GM23248 (cell line): ENCODE measurements at regions not wholly inside any gene's neighbourhood (a gene's known extent, or its start where the extent isn't known, plus 50 kb on each side); places are given as distances from the start of the nearest gene placed in this dataset.

ENCODE experiments used
- DNase-seq: peaks from one replicate; pipeline ENCODE4 v3.0.0-alpha.2; 2015
- H2AFZ ChIP-seq: fragments of 200-600 bp; sonication (generic); 2 replicates; pipeline ENCODE4 v1.6.1; 2016; ENCODE audit warnings: antibody characterized with exemption
- H3F3A ChIP-seq: fragments of 200-600 bp; sonication (generic); 2 replicates; pipeline ENCODE4 v1.6.1; 2016; ENCODE audit warnings: mild to moderate bottlenecking, antibody characterized with exemption, mixed run types; ENCODE audit not compliant: insufficient read depth
- H3K27ac ChIP-seq: fragments of 200-600 bp; sonication (generic); 2 replicates; pipeline ENCODE4 v1.5.1; 2016; ENCODE audit warnings: mild to moderate bottlenecking
- H3K27me3 ChIP-seq: fragments of 200-600 bp; sonication (generic); replicated peaks from 2 replicates; pipeline ENCODE4 v1.6.1; 2016; ENCODE audit warnings: mild to moderate bottlenecking; ENCODE audit not compliant: insufficient read depth
- H3K36me3 ChIP-seq: fragments of 200-600 bp; sonication (generic); 2 replicates; pipeline ENCODE4 v1.6.1; 2016; ENCODE audit warnings: low read depth, mild to moderate bottlenecking
- H3K4me1 ChIP-seq: fragments of 200-600 bp; sonication (generic); 2 replicates; pipeline ENCODE4 v1.6.1; 2016; ENCODE audit warnings: mild to moderate bottlenecking; ENCODE audit not compliant: insufficient read depth
- H3K4me2 ChIP-seq: fragments of 200-600 bp; sonication (generic); one replicate; pipeline ENCODE4 v1.6.1; 2016; ENCODE audit warnings: mild to moderate bottlenecking; ENCODE audit not compliant: unreplicated experiment
- H3K4me3 ChIP-seq: fragments of 200-600 bp; sonication (generic); 2 replicates; pipeline ENCODE4 v1.5.1; 2016; ENCODE audit warnings: mild to moderate bottlenecking
- H3K79me2 ChIP-seq: fragments of 200-600 bp; sonication (generic); 2 replicates; pipeline ENCODE4 v1.6.1; 2016; ENCODE audit warnings: mild to moderate bottlenecking; ENCODE audit not compliant: insufficient read depth
- H3K9ac ChIP-seq: fragments of 200-600 bp; sonication (generic); 2 replicates; pipeline ENCODE4 v1.6.1; 2016; ENCODE audit warnings: mild to moderate bottlenecking
- H3K9me2 ChIP-seq: fragments of 200-600 bp; sonication (generic); 2 replicates; pipeline ENCODE4 v1.6.1; 2016; ENCODE audit warnings: mixed run types, mild to moderate bottlenecking, moderate library complexity; ENCODE audit not compliant: insufficient read depth
- H3K9me3 ChIP-seq: fragments of 200-600 bp; sonication (generic); one replicate; pipeline ENCODE4 v1.6.1; 2017; ENCODE audit warnings: low read depth
- H4K20me1 ChIP-seq: fragments of 200-600 bp; sonication (generic); 2 replicates; pipeline ENCODE4 v1.6.0; 2016; ENCODE audit not compliant: insufficient read depth
- EZH2 ChIP-seq: fragments of 200-600 bp; sonication (generic); IDR thresholded peaks from 2 replicates; pipeline ENCODE4 v1.6.1; 2018; ENCODE audit warnings: antibody characterized with exemption, mild to moderate bottlenecking; ENCODE audit not compliant: insufficient read depth, poor library complexity, severe bottlenecking
- EZH2phosphoT487 ChIP-seq: fragments of 200-600 bp; sonication (generic); IDR thresholded peaks from 2 replicates; pipeline ENCODE4 v1.6.1; 2018; ENCODE audit warnings: antibody characterized with exemption, moderate library complexity, mild to moderate bottlenecking, low read depth; ENCODE audit not compliant: insufficient read depth
- WGBS, 2 experiments: methylation state at CpG; one replicate each; pipeline ENCODE4 v1.1.6; 2015 to 2017; ENCODE audit warnings: low lambda C conversion rate in 2 of 2, low coverage in 1 of 2; ENCODE audit errors: missing lambda C conversion rate in 2 of 2; 5-methylcytosine and 5-hydroxymethylcytosine counted together
- in situ Hi-C: fragments of 300-500 bp; cut with MboI; formaldehyde crosslinking; loops from 2 replicates; pipeline ENCODE4 v1.15.0; 2020

- Histone ChIP-seq H3F3A (no peaks in the 10 kb centered on the region), H3K79me2 (no peaks in the 10 kb centered on the region), H4K20me1 (no peaks in the 10 kb centered on the region), H3K4me3 (no peak overlapping the region), H3K9me3 (no peaks in the 10 kb centered on the region), H3K36me3 (no peaks in the 10 kb centered on the region), H3K27me3 (no peaks in the 10 kb centered on the region), H3K27ac (no peak overlapping the region), H3K9ac (no peak overlapping the region), H3K4me1 (no peaks in the 10 kb centered on the region), H3K9me2 (no peaks in the 10 kb centered on the region), H2AFZ (no peak overlapping the region), H3K4me2 (no peak overlapping the region)
- TF ChIP-seq EZH2phosphoT487 (no peak), EZH2 (no peak)
- no peak for DNase-seq
- in situ Hi-C loops: no loop called here
Measured at GRCh38 chr3:153679714-153680113, 441.5 kb upstream of the ARHGEF26 start.

GRCh38 chr3:153680526-153680925 lies 440.7 kb upstream of the ARHGEF26 start:
- no peak overlapping the region for H3K4me2 ChIP-seq
- 47 to 56% methylated on average over 1 of the region's 1 CpG for WGBS, 2 experiments
- no peaks in the 10 kb centered on the region for H3K9me3 ChIP-seq
- no peak for DNase-seq
- no peaks in the 10 kb centered on the region for H4K20me1 ChIP-seq
- no peak overlapping the region for H2AFZ ChIP-seq
- H3K9ac ChIP-seq: no peak overlapping the region
- no peak for TF ChIP-seq EZH2
- no peak for TF ChIP-seq EZH2phosphoT487
- no peaks in the 10 kb centered on the region for H3K9me2 ChIP-seq
- H3F3A ChIP-seq: no peaks in the 10 kb centered on the region
- H3K4me3 ChIP-seq: no peak overlapping the region
- no peak overlapping the region for H3K27ac ChIP-seq
- in situ Hi-C loops: no loop called here
- no peaks in the 10 kb centered on the region for H3K4me1 ChIP-seq
- H3K36me3 ChIP-seq: no peaks in the 10 kb centered on the region
- no peaks in the 10 kb centered on the region for H3K27me3 ChIP-seq
- no peaks in the 10 kb centered on the region for H3K79me2 ChIP-seq

DNA sequence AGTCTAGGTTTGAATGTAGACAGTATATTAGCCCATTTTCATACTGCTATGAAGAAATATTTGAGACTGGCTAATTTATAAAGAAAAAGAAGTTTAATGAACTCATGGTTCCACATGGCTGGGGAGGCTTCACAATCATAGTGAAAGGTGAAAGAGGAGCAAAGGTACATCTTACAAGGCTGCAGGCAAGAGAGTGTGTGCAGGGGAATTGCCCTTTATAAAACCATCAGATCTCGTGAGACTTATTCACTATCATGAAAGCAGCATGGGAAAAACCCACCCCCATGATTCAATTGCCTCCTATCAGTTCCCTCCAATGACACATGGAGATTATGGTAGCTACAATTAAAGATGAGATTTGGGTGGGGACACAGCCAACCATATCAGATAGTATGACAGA lies 440.1 kb upstream of the ARHGEF26 start:
- Histone ChIP-seq H3K4me2 (no peak overlapping the region), H2AFZ (no peak overlapping the region), H3K9ac (no peak overlapping the region), H3K27me3 (no peaks in the 10 kb centered on the region), H3K79me2 (no peaks in the 10 kb centered on the region), H3F3A (no peaks in the 10 kb centered on the region), H3K36me3 (no peaks in the 10 kb centered on the region), H3K27ac (no peak overlapping the region), H4K20me1 (no peaks in the 10 kb centered on the region), H3K9me2 (no peaks in the 10 kb centered on the region), H3K9me3 (no peaks in the 10 kb centered on the region), H3K4me1 (no peaks in the 10 kb centered on the region), H3K4me3 (no peak overlapping the region)
- in situ Hi-C loops: no loop called here
- no peak for TF ChIP-seq EZH2phosphoT487
- no peak for TF ChIP-seq EZH2
- WGBS, 2 experiments: 71 to 73% methylated on average over 1 of the region's 1 CpG
- DNase-seq: no peak

- Histone ChIP-seq H3K4me3 (no peak overlapping the region), H2AFZ (no peak overlapping the region), H3F3A (no peaks in the 10 kb centered on the region), H3K9me2 (no peaks in the 10 kb centered on the region), H3K4me2 (no peak overlapping the region), H3K4me1 (no peaks in the 10 kb centered on the region), H3K9me3 (no peaks in the 10 kb centered on the region), H4K20me1 (no peaks in the 10 kb centered on the region), H3K27ac (no peak overlapping the region), H3K79me2 (no peaks in the 10 kb centered on the region), H3K9ac (no peak overlapping the region), H3K36me3 (no peaks in the 10 kb centered on the region), H3K27me3 (no peaks in the 10 kb centered on the region)
- no peak for DNase-seq
- 84 to 89% methylated on average over 3 of the region's 3 CpGs for WGBS, 2 experiments
- in situ Hi-C loops: no loop called here
- TF ChIP-seq EZH2 (no peak), EZH2phosphoT487 (no peak)
Measured at GRCh38 chr3:153688301-153689120, 432.7 kb upstream of the ARHGEF26 start.
